ENCODE measurements at regions not wholly inside any gene's neighbourhood (a gene's known extent, or its start where the extent isn't known, plus 50 kb on each side); places are given as distances from the start of the nearest gene placed in this dataset.

DNA sequence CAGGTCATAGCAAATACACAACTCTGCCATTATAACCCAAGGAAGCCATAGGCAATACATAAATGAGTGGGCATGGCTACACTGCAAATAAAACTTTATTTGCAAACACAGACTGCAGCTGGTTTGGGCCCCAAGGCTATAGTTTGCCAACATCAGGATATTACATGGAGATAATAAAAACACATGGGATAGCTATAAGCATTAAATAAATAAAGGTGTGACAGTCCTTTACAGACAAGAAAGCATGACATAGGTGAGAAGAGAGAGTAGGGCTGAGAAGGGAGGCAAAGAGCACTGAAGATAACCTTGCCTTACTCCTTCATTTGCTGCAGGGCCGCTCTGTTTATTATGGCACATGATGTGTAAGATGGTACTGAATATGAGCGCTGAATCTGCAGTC lies 135.1 kb upstream of the GHITM start:
- TF ChIP-seq CTCF (IDR thresholded peaks at IDR 0.05) (no peak), EP300 (IDR thresholded peaks at IDR 0.05) (no peak), POLR2AphosphoS5 (IDR thresholded peaks at IDR 0.05) (no peak), POLR2A (IDR thresholded peaks at IDR 0.05) (no peak)
